Neural progenitor cell (in vitro differentiated cells): ENCODE measurements at regions not wholly inside any gene's neighbourhood (a gene's known extent, or its start where the extent isn't known, plus 50 kb on each side); places are given as distances from the start of the nearest gene placed in this dataset.

Source experiments
- CTCF ChIP-seq: fragments of 200-600 bp; sonication (generic); IDR thresholded peaks from 2 replicates; pipeline ENCODE4 v1.5.1; 2017; ENCODE audit warnings: antibody characterized with exemption, mild to moderate bottlenecking
- EZH2 ChIP-seq: fragments of 200-600 bp; sonication (generic); IDR thresholded peaks from 2 replicates; pipeline ENCODE4 v1.6.1; 2017; ENCODE audit warnings: antibody characterized with exemption, mild to moderate bottlenecking, moderate library complexity
- EZH2phosphoT487 ChIP-seq: fragments of 200-600 bp; sonication (generic); IDR thresholded peaks from 2 replicates; pipeline ENCODE4 v1.6.1; 2017; ENCODE audit warnings: antibody characterized with exemption

- TF ChIP-seq CTCF (no peak), EZH2 (no peak), EZH2phosphoT487 (no peak)
These were observed 477.8 kb upstream of the PAPPA start for GRCh38 chr9:115675834-115676233.
